Activated CD4-positive, alpha-beta T cell treated with anti-CD3 and anti-CD28 coated beads, Interleukin-2, amount 50 U/mL, for 24 hours (primary cell): ENCODE measurements at regions not wholly inside any gene's neighbourhood (a gene's known extent, or its start where the extent isn't known, plus 50 kb on each side); places are given as distances from the start of the nearest gene placed in this dataset.

Experiments
- DNase-seq, 2 donors: peaks; one replicate each; pipeline ENCODE4 v3.0.0-alpha.2; 2020; ENCODE audit warnings: low read depth in 1 of 2, low spot score in 1 of 2

DNA sequence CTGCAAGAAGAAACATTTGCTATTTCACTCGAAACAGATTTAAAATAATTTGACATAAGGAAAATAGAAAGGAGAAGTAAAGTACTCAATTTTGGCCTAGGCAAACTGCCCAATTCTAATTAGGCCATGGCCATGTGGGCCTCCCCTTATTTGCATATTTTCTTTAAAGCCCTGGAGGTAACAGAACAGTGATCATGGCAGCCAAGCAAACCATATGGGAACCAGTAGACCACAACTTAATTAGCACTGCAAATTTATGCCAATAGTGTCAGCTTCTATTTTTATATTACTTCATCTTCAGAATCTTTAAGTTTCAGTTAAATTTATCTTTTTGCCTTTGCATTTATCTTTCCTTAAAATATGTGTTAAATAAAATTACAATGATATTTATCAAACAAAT is 63.3 kb upstream of the THSD7A start:
- DNase-seq = no peak

DNA sequence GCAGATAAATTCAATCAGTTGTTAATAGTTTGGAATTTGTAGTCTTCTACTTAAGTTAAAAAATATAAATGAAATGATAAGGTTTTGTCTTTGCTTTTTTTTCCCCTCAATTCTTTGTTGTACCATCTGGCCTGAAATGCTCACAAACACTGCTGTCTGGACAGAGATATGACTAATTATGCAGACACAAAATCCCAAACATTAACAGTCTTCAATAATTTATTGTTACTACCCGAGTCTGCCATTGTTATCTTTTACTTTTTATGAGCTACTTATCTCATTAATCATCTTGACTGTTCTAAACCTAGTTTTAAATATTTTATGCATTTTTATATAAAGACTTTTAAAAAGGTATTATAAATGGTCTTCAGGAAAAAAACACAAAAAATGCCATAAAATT is 64.7 kb upstream of the THSD7A start:
- DNase-seq = no peak

DNA sequence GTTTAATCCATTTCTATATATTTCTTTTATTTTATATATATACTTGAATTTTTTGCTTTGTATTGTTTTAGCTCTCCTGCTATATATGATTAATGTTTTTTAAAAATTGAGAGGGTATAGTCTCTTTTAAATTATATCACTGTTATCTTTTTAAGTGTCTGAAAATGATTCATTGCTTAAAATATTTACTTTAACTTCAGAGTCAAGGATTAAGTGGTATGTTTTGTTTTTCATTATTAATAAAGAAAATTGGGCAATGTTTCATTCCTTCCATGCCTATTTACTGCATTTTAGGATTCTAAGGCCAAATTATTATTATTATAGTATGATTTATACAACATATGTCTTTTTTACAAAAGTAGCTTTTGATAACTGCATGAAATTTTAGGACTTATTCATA is 67.2 kb upstream of the THSD7A start:
- no peak for DNase-seq

DNA sequence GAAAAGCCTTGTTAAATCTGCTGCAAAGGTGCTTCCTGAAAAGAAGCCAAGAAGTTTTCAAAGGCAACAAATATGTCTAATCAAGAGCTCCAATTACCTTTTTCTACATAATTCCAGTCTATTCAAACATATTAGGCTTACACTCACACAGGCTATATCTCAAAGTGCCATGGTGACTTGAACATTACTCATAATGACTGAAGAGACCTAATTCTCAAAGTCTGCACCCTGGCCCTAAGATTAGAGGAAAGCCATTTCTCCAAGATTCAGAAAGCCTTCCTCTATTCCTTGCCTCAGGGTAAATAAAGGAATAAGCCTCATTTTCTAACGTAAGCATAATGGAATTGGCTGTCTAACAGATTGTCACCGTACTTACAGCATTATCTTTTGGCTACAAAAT is 78.3 kb upstream of the THSD7A start:
- DNase-seq = no peak

DNA sequence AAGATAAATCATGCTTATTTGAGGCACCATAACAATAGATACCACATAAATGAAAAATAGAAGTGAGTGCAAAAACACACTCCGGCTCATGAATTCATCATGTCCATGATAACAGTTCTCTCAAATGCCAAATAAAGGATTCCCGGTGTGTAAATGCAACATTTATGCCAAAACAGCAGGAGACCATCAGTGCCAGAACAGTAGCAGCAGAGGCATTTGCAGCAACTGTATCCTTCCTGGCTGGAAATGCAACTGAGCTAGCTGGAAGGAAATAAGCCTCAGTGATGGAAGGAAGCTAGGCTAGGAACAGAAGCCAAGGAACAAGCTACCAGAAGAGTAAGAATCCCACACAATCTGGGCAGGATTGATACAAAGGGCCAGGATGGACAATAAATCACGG is 79.9 kb upstream of the THSD7A start:
- no peak for DNase-seq

DNA sequence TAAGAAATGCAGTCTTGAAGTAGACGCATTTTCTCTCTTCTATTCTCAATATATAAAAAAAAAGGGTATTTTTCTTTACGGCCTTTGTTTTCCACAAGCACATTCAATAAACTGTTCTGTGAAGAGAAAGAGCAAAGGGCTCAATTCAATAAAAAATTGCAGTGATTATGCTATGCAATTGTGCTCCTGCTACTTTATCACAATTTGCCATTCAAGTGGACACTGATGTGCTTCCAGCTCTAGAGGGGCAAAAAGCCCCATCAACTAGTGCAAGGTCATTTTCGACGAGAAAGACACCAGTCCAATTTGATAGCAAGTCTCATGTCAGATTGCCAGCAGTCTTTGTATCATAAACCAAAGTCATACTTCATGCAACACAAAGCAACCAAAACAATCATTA is 82.6 kb upstream of the THSD7A start:
- DNase-seq = no peak

DNA sequence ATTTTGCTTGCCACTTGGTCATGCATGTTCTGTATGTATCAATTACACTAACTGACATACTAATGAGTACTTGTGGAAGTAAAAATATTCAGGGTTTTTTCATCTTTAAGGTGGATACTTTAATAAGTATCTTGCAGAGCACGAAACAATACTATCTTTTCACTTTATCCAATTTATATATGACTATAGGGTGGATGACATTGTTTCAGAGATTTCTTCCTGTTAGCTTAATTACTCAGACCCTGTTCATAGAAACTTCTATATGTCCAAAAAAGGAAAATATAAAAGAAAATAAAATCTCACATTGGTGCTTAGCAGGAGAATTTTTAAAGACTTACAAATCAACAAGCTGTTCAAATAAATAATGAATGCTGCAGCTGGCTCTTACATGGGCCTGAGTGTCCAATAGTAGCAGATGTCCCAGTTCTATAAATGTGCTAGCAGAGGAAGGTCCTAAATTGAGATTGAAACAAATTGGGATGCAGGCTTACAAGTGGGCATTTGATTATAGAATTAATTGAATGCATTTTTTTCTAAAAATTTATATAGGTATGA is 91.5 kb upstream of the THSD7A start:
- no peak for DNase-seq

DNA sequence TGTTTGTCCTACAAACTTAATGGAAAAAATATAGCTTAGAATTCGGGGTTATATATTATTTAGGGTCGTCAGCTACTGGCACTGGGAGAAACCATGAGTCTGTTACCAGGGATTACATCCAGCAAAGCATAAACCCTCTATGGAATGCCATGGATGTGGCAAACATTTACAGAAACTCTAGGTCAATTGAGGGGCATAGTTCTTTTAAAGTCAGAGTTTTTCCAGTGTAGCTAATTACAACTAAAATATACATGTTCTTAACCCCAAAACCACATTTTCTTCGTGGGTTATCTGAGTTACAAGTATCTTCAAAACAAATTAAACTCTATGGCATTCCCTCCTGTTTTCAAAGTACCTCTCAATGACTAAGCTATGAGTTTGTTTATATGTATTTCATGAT is 99.3 kb upstream of the THSD7A start:
- no peak for DNase-seq

DNA sequence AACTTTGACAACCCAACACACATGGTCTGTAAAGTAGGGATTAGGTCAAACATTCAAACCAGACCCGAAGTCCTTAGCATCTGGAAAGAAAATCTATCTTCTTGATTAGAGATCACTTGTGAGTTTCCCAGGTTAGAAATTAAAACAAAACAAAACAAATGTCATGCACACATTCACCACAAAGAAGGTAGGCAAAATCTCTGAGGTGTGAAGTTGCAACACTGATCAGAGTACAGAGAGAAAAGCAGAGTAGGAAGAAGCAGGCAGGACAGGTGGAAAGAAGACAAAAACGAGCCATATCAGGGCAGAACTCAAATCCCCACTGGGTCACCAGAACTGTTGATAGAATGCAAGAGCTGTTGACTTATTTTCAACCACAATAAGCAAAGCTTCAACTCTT is 102.8 kb upstream of the THSD7A start:
- no peak for DNase-seq

DNA sequence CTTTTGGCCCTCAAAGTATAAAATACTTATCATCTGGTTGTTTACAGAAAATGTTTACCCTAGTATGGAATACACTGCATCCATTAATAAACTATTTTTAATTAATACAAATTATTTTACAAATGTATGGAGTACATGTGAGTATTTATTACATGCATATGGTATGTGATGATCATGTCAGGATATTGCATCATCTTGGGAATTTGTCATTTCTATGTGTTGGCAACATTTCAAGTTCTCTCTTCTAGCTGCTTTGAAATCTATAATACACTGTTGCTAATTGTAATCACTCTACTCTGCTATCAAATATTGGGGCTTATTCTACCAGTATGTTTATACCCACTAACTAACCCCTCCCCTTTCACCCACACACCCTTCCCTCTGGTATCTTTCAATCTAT is 103.9 kb upstream of the THSD7A start:
- no peak for DNase-seq

DNA sequence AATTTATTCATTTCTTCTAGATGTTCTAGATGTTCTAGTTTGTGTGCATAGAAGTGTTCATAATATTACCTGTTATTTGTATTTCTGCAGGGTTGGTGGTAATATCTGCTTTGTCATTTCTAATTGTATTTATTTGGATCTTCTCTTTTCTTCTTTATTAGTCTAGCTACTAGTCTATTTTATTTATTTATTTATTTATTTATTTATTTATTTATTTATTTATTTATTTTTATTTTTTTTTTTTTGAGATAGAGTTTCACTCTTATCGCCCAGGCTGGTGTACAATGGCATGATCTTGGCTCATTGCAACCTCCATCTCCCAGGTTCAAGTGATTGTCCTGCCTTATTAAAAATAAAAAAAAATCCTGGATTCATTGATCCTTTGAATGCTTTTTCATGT is 114.8 kb upstream of the THSD7A start:
- DNase-seq = no peak

DNA sequence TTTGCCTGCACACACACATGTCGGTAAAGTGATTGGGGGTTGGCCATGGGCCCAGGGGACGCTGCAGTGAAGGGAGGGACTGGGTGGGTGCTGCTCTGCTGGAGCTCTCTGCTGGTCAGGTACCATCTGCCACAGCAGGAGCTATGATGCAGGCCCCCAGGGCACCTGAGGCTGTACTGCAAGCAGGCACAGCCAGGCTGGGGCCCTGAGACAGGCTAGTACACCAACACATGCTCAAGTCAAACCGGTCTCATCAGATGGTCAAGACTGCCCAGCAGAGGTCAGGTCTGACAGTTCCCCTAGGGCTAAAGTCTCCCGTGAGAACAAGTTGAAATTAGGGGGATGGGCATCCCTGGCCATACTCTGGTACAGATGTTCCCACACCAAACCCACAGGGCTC is 118.3 kb upstream of the THSD7A start:
- no peak for DNase-seq

DNA sequence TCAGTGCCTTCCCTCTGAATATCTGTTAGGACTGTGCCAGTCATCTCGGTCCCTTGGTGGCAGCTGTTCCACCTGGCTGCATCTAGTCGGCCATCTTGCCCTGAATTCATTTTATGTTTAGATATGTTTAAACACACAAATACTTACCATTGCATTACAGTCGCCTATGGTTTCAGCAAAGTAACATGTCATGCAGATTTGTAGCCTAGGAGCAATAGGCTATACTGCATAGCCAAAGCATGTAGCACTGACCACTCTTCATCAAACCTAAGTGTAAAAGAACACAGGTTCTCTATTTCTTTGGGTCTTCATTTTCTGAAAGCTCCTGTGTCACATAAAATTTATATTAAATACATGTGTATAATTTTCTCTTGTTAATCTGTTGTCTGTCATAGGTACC is 118.9 kb upstream of the THSD7A start:
- no peak for DNase-seq

DNA sequence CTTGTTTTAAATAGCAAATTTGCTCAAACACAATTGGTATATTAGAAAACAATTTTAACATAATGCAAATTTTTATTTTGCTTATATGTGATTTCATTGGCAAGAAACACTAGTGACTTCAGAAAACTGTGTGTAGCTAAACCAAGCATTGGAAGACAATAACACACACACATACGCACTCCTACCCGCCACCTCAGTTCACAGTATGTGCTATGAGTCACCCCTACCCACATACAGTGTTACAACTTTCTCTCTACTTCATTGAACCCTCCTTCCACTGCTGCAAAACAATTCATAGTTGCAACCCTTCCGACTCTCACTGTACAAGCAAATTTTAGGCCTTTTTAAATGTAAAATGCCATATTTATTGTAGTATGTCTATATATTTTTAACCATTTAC is 119.9 kb upstream of the THSD7A start:
- no peak for DNase-seq

DNA sequence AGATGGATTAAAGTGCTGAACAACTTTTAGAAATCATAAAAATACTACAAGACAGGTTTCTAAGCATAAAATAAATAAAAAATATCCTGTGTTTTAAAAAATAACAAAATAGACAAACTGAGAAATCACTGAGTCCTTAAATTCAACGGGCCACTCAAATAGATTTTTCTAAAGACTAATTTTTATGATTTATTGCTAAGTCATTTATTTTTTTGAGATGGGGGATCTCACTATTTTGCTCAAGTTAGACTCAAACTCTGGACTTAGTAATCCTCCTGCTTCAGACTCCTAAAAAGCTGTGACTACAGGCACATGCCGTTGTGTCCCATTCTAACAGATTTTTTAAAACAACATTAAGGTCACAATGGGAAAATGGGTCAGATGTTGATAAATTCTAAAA is 121.0 kb upstream of the THSD7A start:
- no peak for DNase-seq

DNA sequence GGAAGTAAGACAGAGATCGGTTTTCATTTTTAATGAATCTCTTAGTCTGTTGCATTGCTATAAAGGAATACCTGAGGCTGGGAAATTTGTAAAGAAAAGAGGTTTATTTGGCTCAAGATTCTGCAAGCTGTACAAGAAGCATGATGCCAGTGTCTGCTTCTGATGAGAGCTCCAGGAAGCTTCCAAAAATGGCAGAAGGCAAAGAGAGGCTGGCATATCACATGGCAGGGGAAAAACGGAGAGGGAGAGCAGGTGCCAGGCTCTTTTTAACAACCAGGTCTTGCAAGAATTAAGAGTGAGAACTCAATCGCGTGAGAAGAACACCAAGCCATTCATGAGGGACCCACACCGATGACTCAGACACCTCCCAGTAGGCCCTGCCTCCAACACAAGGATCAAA is 125.0 kb upstream of the THSD7A start:
- no peak for DNase-seq

DNA sequence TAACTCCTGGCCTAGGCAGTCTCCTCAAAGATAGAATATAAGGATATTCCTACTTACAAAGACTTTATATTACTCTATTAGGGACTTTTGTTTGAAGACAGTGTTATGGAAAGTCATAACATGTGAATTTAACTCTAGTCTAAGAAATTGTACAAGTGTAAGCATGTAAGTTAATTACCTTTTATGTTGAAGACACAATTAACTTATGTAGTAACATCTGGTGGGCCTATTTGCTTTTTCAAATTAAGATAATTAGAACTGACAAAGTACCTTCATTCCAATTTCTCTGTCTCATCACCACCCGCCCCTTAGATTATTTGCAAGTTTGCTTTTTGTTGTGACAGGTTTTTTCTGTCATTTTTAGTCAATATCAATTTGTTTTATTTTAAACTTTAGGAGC is 126.0 kb upstream of the THSD7A start:
- no peak for DNase-seq

DNA sequence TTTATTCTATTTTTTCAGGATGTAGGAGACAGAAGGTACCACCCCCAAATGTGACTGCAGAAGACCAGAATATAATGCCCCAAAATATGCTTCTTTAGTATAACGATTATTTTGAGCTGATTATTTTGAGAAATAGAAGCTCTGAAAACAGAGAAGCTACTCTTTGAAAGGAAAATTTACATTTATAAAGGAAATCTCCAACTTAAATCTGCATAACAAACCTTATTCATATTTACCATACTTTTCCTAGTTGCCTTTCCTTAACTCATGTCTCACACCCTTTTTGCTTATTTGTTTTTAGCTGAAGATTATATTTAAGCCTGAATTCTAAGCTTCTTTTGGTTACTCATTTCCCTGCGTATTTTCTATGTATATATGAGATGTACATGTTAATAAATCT is 127.1 kb upstream of the THSD7A start:
- DNase-seq = no peak

DNA sequence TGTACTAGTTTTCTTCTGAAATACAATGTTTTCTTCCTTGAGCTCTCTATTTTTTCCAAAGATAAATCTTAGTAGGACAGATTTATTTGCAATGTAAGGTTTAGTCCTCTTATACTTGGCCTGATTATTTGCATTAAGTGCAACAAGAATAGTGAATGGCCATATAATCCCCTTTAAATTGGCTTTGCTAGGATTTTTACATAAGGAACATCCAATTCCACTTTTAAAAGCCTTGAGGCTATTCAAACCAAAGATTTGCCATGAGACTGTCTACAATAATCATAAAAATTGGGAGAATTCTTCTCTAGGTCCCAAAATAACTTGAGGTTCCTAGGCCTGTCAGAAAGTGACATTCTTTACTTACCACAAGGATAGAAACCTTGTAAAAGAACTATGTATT is 128.6 kb upstream of the THSD7A start:
- no peak for DNase-seq

DNA sequence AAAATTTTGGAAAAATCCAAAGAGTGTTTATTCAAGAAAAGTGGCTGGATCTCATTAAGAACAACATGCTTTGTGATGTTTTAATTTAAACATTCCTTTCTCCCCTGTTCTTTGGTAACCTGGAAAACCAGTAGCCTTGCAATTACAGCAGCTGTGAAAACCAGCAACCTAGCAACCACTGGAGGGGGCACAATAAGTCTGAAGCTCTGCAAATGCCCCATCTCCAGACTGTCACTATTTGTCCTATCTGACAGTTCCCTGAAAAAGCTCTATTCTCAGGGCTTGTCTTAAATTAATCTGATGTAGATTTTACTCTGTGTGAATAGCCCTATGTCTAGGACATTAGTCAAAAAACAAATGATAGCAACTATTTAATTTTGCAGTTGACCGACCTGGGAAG is 137.6 kb upstream of the THSD7A start:
- no peak for DNase-seq

DNA sequence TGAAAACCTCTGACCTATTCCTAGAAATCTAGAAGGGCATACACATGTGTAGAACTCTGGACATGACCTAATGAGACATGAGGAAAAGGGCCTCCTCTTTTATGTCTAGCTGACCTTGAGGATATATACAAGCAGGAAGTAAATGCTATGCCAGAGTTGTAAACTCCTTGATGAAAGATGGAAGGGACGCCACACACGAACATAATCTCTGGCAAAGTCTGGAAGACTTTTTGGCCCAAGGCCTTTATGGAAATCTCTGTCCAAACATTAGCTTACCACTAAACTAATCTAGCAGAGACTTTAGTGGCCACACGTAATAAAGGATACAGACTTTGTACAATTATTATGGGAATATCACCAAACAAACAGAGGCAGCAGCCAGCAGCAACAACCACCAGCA is 138.1 kb upstream of the THSD7A start:
- DNase-seq = no peak

DNA sequence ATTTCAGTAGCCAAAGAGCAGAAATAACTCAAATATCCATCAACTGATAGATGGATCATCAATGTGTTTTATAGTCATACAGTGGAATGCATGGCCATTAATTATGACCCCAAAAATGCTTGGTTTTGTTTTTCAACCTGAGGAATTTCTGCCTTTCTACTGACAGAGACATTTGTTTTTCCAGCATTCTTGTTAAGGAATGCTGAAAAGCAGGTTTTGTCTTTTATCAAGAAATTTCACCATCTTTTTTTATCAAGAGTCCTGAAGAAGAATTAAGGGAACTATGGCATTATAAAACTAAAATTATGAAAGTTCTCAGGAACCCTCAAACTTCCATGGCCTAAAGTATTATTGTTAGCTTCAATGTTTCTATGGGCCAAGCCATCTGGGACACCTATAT is 153.4 kb upstream of the THSD7A start:
- no peak for DNase-seq

DNA sequence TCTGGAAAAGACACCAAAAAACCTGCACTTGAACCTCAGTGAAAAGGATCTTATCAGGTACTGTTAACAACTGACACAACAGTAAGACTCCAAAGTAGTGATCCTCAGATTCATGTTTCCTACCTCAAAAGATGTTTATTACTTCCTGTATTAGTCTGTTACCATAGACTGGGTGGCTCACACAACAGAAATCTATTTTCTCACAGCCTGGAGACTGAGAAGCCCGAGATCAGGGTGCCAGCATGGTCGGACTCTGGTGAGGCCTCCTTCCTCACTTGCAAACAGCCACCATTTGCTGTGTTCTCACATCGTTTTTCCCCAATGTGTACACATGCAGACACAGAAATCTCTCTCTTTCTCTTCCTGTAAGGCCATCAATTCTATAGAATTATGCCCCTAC is 154.0 kb upstream of the THSD7A start:
- no peak for DNase-seq

DNA sequence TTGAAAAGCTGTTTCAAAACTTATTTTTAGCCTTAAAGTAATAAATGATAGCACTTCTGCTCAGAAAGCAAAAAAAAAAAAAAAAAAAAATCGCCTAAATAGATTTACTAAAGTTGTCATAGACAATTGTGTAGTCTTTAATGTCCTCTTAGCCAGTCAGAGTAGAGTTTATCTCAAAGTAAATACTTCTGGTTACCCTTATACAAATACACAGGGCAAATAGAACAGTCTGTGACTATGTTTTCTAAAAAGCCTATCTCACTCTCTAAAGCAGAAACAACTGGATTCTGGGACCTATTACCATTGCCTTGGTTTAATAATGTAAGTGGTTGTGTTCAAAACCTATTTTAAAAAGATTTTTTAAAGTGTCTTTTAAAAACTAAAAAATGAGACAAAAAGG is 156.2 kb upstream of the THSD7A start:
- DNase-seq = no peak
